GM13977 (cell line): ENCODE measurements at regions not wholly inside any gene's neighbourhood (a gene's known extent, or its start where the extent isn't known, plus 50 kb on each side); places are given as distances from the start of the nearest gene placed in this dataset.

Source experiments
- DNase-seq: peaks from one replicate; pipeline ENCODE4 v3.0.0; 2012; ENCODE audit warnings: low spot score
- in situ Hi-C: fragments of 300-500 bp; cut with MboI; formaldehyde crosslinking; loops from one replicate; pipeline ENCODE4 v1.12.0; 2022; ENCODE audit warnings: low sequenced_read_pairs, low pct_unique_long_range_greater_than_20kb, mixed read lengths, inconsistent platforms; ENCODE audit not compliant: unreplicated experiment
- TF ChIP-seq, protein P1 (sequence below): IDR thresholded peaks from 2 replicates; pipeline ENCODE4 v1.5.1; 2012; ENCODE audit warnings: mild to moderate bottlenecking, control low read depth; ENCODE audit not compliant: insufficient read depth; ENCODE audit errors: extremely low read depth, missing control alignments

DNA sequence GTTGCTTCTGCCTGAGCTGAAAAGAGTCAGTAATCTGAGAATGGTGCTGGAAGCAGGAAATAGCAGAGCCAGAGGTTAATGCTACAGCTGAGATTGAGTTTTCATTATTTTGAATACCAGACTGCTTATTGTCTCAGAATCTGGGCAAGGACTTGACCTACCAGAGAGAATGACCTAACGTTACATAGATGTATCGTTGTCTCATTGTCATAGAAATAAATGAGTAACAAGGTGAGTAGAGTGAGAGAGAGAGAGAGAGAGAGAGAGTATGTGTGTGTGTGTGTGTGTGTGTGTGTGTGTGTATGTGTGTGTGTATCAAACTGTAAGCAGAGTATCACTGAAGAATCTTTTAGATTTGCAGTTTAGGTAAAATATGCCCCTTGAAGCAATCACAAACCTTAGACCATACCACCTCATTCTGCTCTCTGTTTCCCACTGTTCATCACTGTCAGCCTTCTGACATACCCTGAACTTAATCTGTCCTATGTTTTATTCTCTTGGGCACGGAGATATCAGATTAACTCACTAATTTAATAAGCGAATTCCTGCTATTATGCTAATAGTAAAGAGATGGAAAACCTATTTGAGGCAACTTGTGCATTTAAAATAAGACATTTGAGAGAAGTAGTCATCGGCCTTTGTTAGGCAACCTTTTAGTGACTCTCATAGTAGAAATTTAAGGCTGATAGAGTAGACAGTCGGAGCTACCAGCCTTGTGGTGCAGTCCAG, 87.8 kb downstream of the CYB561 start:
- no peak for DNase-seq
- TF ChIP-seq, protein P1, sequence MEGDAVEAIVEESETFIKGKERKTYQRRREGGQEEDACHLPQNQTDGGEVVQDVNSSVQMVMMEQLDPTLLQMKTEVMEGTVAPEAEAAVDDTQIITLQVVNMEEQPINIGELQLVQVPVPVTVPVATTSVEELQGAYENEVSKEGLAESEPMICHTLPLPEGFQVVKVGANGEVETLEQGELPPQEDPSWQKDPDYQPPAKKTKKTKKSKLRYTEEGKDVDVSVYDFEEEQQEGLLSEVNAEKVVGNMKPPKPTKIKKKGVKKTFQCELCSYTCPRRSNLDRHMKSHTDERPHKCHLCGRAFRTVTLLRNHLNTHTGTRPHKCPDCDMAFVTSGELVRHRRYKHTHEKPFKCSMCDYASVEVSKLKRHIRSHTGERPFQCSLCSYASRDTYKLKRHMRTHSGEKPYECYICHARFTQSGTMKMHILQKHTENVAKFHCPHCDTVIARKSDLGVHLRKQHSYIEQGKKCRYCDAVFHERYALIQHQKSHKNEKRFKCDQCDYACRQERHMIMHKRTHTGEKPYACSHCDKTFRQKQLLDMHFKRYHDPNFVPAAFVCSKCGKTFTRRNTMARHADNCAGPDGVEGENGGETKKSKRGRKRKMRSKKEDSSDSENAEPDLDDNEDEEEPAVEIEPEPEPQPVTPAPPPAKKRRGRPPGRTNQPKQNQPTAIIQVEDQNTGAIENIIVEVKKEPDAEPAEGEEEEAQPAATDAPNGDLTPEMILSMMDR, result no peak

DNA sequence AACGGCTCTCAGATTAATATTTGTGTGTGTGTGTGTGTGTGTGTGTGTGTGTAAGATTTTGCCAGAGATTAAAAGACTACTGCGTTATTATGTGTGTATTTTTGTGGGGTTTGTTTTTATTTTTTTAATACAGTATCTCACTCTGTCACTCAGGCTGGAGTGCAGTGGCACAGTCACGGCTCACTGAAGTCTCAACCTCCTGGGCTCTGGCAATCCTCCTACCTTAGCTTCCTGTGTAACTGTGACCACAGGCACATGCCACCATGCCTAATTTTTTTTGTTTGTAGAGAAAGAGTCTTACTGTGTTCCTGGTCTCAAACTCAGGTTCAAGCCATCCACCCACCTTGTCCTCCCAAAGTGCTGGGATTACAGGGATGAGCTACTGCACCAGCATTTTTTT, 87.2 kb downstream of the CYB561 start:
- DNase-seq, result no peak
- in situ Hi-C loops, result no loop called here
- TF ChIP-seq, protein P1, result no peak

More for the DNA sequence above, 87.8 kb downstream of the CYB561 start:
- in situ Hi-C loops, result no loop called here

GRCh38 chr17:63361182-63361581, 84.9 kb downstream of the CYB561 start:
- in situ Hi-C loops, result no loop called here
- no peak for DNase-seq
- TF ChIP-seq, protein P1, result no peak

GRCh38 chr17:63362115-63362514, 84.0 kb downstream of the CYB561 start:
- TF ChIP-seq, protein P1, result no peak
- in situ Hi-C loops, result no loop called here
- DNase-seq, result no peak

GRCh38 chr17:63364387-63364786, 81.7 kb downstream of the CYB561 start:
- in situ Hi-C loops, result no loop called here
- no peak for DNase-seq
- TF ChIP-seq, protein P1, result no peak

- TF ChIP-seq, protein P1, result no peak
- DNase-seq, result no peak
- in situ Hi-C loops, result no loop called here
These were observed 81.2 kb downstream of the CYB561 start for GRCh38 chr17:63364944-63365343.
